ENCODE measurements at regions not wholly inside any gene's neighbourhood (a gene's known extent, or its start where the extent isn't known, plus 50 kb on each side); places are given as distances from the start of the nearest gene placed in this dataset.

DNA sequence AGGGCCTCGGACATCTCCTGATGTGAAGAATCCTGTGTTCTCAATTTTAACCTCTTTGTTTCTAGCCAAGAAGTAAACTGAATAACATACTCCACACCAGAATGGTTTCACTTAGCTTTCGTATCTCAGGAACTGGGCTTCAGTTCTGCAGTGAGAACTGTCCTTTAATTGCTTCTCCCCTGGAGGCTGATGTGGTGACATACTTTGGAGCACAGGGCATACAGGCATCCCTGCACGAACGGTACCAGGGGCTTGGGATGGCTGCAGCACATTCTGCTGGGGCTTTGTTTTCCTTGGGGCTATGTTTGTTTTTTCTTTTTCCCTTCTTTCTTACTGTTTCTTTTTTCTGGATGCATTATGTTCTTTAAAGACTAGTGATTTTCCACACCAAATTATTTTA lies 230.5 kb downstream of the TM9SF2 start:
- H3K27ac Mint-ChIP-seq, result peak overlapping the region; percentile 35 to 78 (median 50); a peak in 4 of 7 replicates
- no peak overlapping the region for H3K14ac ChIP-seq (ENCODE audit: insufficient read depth, low read length)

More for the DNA sequence above, 230.5 kb downstream of the TM9SF2 start:
- Histone ChIP-seq H2AFZ (ENCODE audit: low read length) (no peak overlapping the region), H3K23ac (ENCODE audit: insufficient read length, low read depth, low read length) (no peak overlapping the region), H2BK12ac (ENCODE audit: insufficient read length, low read depth, low read length) (no peak overlapping the region), H3K9me3 (ENCODE audit: control insufficient read depth, low read depth, low read length) (no peaks in the 10 kb centered on the region), H3K4me1 (ENCODE audit: insufficient read depth, low read length) (peaks cover 8% of the 10 kb centered on the region; the same call in 1 of the 2 replicates), H2BK20ac (ENCODE audit: low read depth, low read length, poor library complexity, severe bottlenecking) (no peak overlapping the region), H3K79me1 (ENCODE audit: insufficient read depth, low read depth, low read length, poor library complexity, severe bottlenecking) (no peaks in the 10 kb centered on the region), H3K4ac (ENCODE audit: low read depth, low read length) (no peak overlapping the region), H2BK5ac (ENCODE audit: insufficient read length, low read length) (no peak overlapping the region), H3K18ac (ENCODE audit: insufficient read length, low read depth, low read length) (no peak overlapping the region), H3K79me2 (ENCODE audit: insufficient read depth, low read length) (no peaks in the 10 kb centered on the region), H3K9ac (ENCODE audit: extremely low read depth, insufficient read length, low read length) (no peak overlapping the region), H2BK15ac (ENCODE audit: low read depth, low read length) (no peak overlapping the region), H3K4me2 (ENCODE audit: insufficient read depth, insufficient read length, low read length) (no peak overlapping the region), H3K56ac (ENCODE audit: insufficient read length, low read depth, low read length) (no peak overlapping the region), H3K23me2 (ENCODE audit: insufficient read length, low read depth, low read length, poor library complexity, severe bottlenecking) (no peaks in the 10 kb centered on the region), H4K8ac (replicated peaks; ENCODE audit: insufficient read length, low read depth, low read length) (no peak overlapping the region), H2AK5ac (ENCODE audit: insufficient read length, low read length) (no peak overlapping the region), H3T11ph (ENCODE audit: low read length) (no peak overlapping the region), H4K5ac (ENCODE audit: insufficient read length, low read depth, low read length) (no peak overlapping the region), H3K27me3 (ENCODE audit: insufficient read depth, low read length) (no peaks in the 10 kb centered on the region), H4K20me1 (ENCODE audit: control insufficient read depth, insufficient read depth, insufficient read length) (no peaks in the 10 kb centered on the region), H4K91ac (ENCODE audit: insufficient read length, low read depth, low read length) (no peak overlapping the region), H3K27ac (ENCODE audit: insufficient read length, low read depth, low read length) (no peak overlapping the region), H2BK120ac (ENCODE audit: low read depth, low read length, poor library complexity, severe bottlenecking) (no peak overlapping the region)
- Mint-ChIP-seq H3K4me3 (no peak overlapping the region), H3K36me3 (ENCODE audit: insufficient read depth in 1 of 3, low read depth in 3 of 3) (peaks cover 0 to 4% (median 0%) of the 10 kb centered on the region in 3 experiments; a peak in 2 of 7 replicates), H3K27me3 (ENCODE audit: low read depth) (no peaks in the 10 kb centered on the region; the same call in 1 of the 2 replicates), H3K9me3 (no peaks in the 10 kb centered on the region), H3K4me1 (peaks cover 53 to 64% of the 10 kb centered on the region in 2 experiments)
- TF ChIP-seq, protein P1, sequence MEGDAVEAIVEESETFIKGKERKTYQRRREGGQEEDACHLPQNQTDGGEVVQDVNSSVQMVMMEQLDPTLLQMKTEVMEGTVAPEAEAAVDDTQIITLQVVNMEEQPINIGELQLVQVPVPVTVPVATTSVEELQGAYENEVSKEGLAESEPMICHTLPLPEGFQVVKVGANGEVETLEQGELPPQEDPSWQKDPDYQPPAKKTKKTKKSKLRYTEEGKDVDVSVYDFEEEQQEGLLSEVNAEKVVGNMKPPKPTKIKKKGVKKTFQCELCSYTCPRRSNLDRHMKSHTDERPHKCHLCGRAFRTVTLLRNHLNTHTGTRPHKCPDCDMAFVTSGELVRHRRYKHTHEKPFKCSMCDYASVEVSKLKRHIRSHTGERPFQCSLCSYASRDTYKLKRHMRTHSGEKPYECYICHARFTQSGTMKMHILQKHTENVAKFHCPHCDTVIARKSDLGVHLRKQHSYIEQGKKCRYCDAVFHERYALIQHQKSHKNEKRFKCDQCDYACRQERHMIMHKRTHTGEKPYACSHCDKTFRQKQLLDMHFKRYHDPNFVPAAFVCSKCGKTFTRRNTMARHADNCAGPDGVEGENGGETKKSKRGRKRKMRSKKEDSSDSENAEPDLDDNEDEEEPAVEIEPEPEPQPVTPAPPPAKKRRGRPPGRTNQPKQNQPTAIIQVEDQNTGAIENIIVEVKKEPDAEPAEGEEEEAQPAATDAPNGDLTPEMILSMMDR (conservative IDR thresholded peaks at IDR 0.05), result no peak
- no CpG with 5 or more reads among the region's 4 CpGs for WGBS (ENCODE audit: extremely low coverage, insufficient read length, low lambda C conversion rate)
- DNase-seq, result no peak

Data from H9 (cell line).